HG03469 (cell line): ENCODE measurements at regions not wholly inside any gene's neighbourhood (a gene's known extent, or its start where the extent isn't known, plus 50 kb on each side); places are given as distances from the start of the nearest gene placed in this dataset.

Experiments used
- ATAC-seq: cut with Tn5 transposase; IDR thresholded peaks from one replicate; pipeline ENCODE4 v1.9.1; 2021; ENCODE audit warnings: mild to moderate bottlenecking, moderate library complexity, moderate number of reproducible peaks; ENCODE audit not compliant: unreplicated experiment

DNA sequence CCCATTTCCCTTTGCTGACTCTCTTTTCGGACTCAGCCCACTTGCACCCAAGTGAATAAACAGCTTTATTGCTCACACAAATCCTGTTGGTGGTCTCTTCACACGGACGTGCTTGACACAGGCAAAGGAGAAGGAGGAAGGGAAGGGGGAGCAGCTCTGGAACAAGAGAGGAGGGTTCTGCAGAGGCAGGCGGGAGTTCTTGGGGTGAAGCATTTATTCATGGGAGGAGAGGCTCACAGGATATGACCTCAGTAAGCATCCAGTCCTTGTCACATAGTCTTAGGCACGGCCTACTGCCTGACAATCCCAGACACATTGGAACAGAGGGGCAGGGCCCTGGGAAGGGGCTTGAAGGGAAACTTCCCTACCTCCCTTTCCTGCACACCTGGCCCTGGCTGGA lies 171.7 kb upstream of the HS6ST1 start:
- ATAC-seq, result no peak

- ATAC-seq, result no peak
Observed at GRCh38 chr2:128490881-128491691, 172.4 kb upstream of the HS6ST1 start.

- no peak for ATAC-seq
Observed at GRCh38 chr2:128491692-128492244, 173.1 kb upstream of the HS6ST1 start.

GRCh38 chr2:128492966-128493811 lies 174.5 kb upstream of the HS6ST1 start:
- no peak for ATAC-seq

DNA sequence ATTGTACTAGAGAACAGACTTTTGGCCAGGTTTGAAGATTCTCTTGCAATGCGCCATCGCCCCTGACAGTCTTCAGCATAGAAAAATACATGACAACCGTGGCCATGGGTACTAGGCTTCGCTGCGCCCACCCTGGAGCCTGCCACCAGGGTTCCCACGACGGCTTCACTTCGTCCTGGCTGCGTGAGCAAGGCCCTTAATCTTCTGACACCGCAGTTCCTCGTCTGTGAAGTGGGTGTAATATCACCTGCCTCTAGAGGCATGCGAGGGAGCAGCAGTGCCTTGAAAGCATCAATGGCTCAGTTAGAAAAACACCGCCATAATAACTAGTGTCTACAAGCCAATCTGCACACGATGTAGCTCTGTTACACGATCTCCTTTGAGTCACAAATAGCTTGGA lies 175.2 kb upstream of the HS6ST1 start:
- ATAC-seq, result no peak

GRCh38 chr2:128494307-128494639 lies 175.6 kb upstream of the HS6ST1 start:
- ATAC-seq, result no peak

DNA sequence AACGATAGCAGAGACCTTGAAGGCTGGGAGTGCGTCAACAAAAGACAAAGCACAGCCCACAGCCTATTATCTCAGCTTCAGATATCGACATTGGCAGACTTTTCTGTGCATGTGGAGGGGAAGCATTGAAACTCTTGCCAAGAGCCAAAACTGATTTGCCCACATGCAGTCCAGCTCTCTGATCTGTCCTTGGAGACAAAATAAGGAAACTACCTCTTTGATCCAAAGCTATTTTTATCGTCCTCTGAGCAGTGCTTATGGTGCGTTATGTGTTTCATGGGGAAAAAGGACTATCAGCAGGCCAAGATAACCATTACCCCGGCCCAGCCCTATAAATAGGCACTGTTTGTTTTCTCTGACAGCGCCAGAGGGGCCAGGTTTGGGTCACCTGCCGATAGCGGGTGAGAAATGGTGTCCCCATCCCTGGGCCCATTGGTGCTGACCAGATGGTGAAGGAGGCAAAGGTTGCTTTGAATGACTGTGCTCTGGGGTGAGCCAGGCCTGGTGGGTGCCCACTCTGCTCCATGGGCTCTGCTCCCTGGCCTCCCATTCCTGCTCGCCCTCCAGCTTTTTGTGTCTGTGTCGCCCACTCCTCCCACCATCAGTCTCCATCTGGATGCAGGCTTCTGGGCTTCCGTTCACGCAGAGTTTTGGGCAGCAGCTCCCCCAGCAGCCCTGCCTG lies 176.1 kb upstream of the HS6ST1 start:
- no peak for ATAC-seq

DNA sequence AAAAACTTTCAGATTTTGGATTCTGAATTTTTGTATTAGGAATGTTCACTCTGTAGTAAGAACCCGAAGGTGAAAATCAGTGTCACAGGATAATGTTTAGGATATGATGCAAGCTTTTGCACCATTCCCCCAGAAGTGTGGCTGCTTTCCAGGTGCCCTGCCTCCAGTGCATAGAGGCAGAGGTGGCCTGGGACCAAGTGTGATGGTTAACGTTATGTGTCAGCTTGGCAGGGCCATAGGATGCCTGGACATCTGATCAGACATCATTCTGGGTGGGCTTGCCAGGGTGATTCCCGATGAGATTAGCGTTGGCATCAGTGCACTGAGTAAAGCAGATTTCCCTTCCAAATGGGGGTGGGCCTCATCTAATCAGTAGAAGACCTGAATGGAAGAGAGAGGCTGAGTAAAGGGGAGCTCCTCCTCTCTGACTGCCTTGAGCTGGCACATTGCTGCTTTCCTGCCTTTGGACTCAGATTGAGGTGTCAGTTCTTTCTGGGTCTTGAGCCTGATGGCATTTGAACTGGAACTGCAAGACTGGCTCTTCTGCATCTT lies 177.4 kb upstream of the HS6ST1 start:
- no peak for ATAC-seq

DNA sequence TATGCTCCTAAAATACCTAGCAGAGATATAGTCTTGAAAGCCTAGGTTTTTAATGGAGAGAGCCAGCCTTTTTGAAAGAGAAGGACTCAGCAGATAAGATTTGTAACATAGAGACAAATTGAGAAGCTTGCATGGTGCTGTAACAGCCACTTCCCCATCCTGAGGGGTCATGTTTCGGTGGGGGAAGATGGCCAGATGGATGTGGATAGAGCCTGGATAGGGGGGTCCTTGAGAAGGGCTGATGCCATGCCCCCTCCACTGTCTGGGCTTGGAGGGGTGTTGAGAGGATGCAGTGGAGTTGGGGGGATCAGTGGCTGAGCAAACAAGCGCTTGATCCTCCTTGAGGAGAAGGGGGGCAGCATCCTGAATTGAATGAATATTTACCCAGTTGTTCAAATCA lies 178.0 kb upstream of the HS6ST1 start:
- no peak for ATAC-seq

GRCh38 chr2:128497461-128497860 lies 178.8 kb upstream of the HS6ST1 start:
- ATAC-seq, result no peak

GRCh38 chr2:128498086-128498485 lies 179.4 kb upstream of the HS6ST1 start:
- ATAC-seq, result no peak

DNA sequence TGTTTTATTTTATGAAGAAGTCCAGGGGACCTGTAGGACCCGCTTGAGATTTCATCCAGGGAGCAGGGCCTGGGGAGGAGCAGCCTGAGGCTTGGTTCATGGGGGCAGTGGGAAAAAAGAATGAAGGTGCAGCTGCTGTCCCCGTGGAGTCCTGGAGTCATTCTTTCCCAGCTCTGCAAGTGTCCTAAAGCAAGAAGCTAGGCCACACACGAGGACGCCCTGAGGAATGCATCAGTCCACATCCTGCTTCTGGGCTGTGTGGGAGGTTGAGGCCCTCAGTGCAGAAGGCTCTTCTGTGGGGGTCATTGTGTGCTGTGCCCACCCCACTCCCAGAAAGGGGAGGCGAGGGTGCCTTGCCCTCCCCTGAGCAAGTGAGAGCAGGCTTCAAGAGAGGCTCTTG lies 179.9 kb upstream of the HS6ST1 start:
- no peak for ATAC-seq

DNA sequence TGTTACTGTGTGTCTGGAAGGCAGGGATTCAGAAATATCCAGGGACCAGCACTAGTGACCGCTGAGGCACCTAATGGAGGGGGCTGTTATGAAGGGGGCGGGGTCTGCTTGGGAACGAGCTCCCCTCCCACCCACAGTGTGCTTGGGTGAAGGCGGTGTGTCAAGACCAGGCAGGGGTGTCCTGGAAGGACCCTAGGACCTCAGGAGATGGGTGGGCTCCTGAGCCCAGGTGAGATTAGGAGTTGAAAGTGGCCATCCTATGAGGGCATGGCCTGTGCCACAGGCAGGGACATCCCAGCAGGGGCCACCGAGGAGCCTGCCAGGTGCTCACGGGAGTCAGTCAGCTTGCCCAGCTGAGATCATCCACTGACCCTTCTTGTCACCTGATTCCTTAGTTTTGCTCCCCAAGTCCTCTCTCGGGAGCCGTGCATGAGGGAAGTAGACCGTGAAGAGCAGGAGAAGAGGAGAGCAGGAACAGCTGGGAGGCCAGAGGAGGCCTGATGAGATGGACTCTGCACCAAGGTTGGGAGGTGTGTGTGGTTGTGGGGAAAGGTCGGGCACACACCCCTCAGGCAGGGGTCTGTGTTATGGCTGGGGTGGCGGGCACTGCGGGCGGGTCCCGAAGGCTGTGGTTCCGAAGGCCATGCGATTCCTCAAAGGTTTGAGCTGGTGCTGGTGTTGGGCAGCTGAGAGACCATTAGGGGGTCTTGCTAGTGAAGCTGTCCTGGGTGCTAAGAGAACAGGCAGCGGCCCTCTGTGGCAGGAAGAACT lies 180.9 kb upstream of the HS6ST1 start:
- ATAC-seq, result no peak

DNA sequence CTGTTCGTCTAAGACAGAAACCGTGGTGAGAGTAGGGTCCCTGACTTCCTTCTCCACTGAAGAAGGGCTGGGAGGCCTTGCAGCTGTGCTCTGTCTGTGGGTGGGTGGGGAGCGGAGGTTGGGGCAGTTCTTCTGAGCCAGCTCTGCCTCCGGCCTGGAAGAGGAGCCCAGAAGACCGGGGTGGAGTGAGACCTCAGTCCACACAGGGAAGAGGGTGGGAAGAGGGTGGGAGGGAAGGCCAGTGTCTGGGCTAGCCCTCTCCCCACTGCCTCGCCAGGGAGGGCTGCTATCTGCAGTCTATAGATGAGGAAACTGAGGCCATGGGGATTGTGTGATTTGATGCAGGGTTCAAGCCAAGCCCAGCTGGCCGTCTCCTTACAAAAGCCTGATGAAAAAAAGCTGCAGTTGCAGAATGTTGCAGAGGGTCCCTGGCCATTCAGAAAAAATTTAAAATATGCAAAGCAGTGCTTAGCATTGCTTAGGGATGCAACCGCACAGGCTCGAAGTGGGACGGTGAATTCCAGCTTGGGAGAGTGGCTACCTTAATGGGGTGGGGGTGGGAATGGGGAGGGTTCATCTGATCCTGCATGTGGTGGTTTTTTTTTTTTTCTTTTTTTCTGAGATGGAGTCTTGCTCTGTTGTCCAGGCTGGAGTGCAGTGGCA lies 181.6 kb upstream of the HS6ST1 start:
- ATAC-seq, result no peak

DNA sequence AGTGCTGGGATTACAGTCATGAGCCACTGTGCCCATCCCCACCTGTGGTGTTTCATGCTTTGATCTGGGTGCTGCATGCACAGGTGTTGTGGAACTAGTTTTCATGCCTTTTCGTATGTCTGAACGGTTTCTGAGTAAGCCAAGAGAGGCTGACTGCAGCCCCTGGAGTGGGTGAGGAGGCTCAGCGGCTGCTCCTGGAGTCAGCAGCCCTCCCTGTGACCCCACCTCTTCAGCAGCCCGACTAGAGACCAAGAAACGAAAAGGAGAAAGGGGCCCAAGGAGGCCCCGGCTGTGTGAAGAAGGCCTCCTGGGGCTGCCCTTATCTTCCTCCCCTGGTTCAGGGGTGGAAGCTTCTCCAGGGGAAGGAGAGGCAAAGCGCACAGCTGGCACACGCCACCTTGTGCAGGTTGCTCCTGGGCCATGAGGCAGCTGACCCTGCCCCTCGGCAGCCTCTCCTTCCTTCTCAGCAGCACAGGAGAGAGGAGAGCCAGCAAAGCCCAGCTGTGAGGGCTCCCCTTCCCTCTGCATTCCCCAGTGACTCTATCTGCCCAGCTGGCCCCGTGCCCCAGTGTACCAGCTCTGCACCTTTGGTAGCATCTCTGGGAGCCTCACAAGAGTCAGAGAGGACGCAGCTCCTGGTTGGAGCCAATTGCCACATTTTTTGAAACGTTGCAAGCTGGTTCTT lies 182.5 kb upstream of the HS6ST1 start:
- ATAC-seq, result no peak

DNA sequence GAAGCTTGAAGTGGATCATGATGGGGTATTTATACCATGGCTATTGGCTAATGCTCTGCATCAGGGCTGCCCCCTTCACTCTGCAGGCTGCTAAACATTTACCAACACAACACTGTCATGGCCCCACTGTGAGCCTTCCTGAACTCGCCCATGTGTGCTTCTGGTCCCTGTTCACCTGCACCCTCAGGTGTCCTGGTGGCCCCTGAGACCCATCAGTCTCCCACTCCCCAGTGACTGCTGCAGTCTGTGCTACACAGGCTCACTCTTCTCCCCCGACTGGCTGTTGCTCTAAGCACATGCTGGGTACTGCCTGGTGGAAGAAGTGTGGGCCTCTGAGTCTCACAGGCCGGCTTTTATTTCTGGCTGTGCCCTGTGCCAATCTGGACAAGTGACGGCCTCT lies 183.0 kb upstream of the HS6ST1 start:
- no peak for ATAC-seq

DNA sequence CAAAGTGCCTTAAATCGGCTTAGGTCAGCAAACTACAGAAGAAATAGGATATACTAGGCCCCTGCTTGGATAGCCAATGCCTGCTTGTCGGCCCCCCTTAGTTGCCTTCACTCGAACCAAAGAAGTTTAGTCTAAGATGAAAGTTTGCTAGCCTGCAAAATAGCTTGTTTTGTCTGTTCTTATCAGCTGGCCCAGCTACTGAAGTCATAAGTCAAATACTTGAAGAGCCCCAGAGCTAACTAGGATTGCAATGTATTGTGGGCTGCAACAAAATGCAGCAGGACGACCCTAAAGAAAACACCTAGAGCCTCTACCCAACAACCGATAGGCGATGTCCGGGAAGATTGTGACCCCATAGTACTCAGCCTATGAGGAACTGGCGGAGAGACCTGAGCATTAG lies 183.5 kb upstream of the HS6ST1 start:
- no peak for ATAC-seq

DNA sequence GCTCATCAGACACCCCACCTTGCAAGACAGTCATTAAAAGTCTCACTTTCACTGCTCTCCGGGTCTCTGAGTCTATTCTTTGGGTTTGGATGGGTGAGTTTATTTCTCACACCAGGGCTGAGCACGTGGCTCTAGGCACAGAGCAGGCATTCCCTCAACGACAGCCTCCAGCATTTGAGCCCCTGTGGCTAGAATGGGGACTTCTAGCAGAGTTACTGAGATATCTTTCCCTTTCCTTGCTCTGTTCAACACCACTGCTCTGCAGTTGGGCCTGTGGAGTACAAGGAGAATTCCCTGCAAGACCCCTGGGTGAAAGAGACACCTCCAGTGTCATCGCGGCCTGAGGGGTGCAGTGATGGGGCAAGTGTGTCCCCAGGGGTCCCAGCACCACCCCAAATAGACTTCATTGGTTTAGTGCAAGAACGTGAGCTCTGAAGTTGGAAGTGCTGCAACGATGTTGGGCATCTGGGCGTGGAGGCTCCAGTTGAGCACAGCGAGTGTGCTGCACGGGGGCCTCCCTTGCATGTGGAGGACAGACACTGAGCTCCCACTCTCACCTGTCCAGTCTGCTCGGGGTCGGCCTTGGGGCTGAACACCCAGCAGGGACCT lies 184.1 kb upstream of the HS6ST1 start:
- ATAC-seq, result no peak
